ENCODE measurements at regions not wholly inside any gene's neighbourhood (a gene's known extent, or its start where the extent isn't known, plus 50 kb on each side); places are given as distances from the start of the nearest gene placed in this dataset.

DNA sequence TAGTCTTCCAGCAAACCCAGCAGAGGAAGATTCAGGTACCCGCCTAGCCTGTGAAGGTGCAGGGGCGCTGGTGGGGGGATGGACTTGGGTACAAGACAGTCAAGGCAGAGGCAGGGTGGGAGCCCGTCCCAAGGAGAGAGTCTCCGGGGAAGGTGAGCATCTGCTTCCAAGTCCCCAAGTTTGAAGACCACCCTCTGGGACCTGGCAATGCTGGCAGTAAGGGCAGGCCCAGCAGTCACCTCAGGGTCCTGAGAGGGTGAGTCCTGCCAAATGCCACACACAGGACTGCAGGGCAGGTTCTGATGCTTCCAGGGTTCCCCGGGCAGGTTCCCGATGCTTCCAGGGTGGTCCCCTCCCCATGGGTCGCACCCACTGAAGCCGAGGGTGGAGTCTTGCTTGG lies 261.8 kb upstream of the IRX1 start:
- intact Hi-C loops (cut with DNase I): no loop called here
- no peaks in the 10 kb centered on the region for H3K27me3 ChIP-seq
- no peak for ATAC-seq
- TF ChIP-seq, protein P1, sequence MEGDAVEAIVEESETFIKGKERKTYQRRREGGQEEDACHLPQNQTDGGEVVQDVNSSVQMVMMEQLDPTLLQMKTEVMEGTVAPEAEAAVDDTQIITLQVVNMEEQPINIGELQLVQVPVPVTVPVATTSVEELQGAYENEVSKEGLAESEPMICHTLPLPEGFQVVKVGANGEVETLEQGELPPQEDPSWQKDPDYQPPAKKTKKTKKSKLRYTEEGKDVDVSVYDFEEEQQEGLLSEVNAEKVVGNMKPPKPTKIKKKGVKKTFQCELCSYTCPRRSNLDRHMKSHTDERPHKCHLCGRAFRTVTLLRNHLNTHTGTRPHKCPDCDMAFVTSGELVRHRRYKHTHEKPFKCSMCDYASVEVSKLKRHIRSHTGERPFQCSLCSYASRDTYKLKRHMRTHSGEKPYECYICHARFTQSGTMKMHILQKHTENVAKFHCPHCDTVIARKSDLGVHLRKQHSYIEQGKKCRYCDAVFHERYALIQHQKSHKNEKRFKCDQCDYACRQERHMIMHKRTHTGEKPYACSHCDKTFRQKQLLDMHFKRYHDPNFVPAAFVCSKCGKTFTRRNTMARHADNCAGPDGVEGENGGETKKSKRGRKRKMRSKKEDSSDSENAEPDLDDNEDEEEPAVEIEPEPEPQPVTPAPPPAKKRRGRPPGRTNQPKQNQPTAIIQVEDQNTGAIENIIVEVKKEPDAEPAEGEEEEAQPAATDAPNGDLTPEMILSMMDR (IDR thresholded peaks at IDR 0.05): no peak
- H3K9me3 ChIP-seq: no peaks in the 10 kb centered on the region
- no peak overlapping the region for H3K27ac ChIP-seq
- DNase-seq: no peak
- no peaks in the 10 kb centered on the region for H3K4me1 ChIP-seq
- H3K36me3 ChIP-seq: no peaks in the 10 kb centered on the region
- H3K4me3 ChIP-seq: no peak overlapping the region

DNA sequence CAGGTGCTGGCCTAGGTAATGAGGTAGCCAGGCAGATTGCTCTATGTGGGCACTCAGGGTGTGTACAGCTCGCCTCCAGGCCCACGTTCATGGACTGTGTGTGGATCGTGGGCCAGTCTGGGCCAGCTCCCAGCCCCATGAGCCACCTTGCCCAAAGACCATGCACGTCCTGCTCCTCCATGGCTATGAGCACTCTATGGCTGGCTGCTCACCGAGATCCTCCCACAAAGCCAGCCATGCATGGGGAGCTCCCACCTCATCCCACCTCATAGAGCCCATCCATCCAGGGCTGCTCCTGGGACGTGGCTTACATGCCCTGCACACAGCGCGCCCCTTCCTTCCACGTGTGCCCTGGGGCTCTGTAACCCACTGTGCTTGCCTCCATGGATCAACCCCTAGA lies 262.5 kb upstream of the IRX1 start:
- Histone ChIP-seq H3K27ac (no peak overlapping the region), H3K36me3 (no peaks in the 10 kb centered on the region), H3K27me3 (no peaks in the 10 kb centered on the region), H3K4me3 (no peak overlapping the region), H3K4me1 (no peaks in the 10 kb centered on the region), H3K9me3 (no peaks in the 10 kb centered on the region)
- TF ChIP-seq, protein P1 (IDR thresholded peaks at IDR 0.05): no peak
- no peak for DNase-seq
- ATAC-seq: peak; percentile 5
- intact Hi-C loops (cut with DNase I): no loop called here

DNA sequence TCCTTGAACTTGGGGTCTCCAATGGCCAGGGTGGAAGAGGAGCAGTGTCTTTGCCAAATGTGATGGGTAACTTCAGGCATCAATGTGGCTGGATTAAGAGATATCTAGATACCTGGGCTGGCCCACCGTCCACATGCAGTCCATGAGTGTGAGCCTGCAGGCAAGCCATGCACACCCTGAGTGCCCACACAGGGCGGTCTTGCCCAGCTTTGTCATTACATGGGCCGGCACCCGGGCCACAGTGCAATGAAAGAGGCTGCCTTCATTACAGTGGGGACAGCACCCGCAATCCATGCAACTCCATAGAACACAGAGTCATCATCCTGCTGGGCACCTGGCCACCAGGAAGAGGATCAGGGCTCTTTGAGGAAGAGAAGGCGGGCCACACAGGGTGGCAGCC lies 263.8 kb upstream of the IRX1 start:
- ATAC-seq: no peak
- H3K27me3 ChIP-seq: no peaks in the 10 kb centered on the region
- no peak overlapping the region for H3K4me3 ChIP-seq
- no peaks in the 10 kb centered on the region for H3K9me3 ChIP-seq
- H3K27ac ChIP-seq: no peak overlapping the region
- TF ChIP-seq, protein P1 (IDR thresholded peaks at IDR 0.05): no peak
- no peak for DNase-seq
- intact Hi-C loops (cut with DNase I): no loop called here
- no peaks in the 10 kb centered on the region for H3K36me3 ChIP-seq
- H3K4me1 ChIP-seq: no peaks in the 10 kb centered on the region

DNA sequence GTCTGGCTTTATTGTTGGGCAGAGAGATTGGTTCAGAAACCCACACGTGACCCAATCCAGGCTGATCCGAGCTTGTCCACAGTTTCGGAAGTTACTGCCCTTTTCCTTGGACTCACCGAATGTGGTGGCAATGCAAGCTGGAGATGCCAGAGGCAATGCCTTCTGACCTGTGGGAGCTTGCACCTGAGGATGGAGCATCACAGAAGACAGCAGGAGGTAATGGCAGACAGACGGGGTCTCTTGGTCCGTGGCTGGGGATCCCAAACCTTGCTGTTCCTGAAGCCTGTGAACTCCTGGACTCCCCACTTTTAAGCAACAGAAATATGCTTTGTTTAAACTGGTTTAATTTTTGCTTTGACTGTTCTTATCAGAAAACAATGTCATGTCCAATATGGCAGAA lies 265.2 kb upstream of the IRX1 start:
- no peaks in the 10 kb centered on the region for H3K9me3 ChIP-seq
- no peaks in the 10 kb centered on the region for H3K27me3 ChIP-seq
- H3K4me1 ChIP-seq: no peaks in the 10 kb centered on the region
- DNase-seq (no peak), ATAC-seq (no peak)
- H3K27ac ChIP-seq: no peak overlapping the region
- H3K4me3 ChIP-seq: no peak overlapping the region
- TF ChIP-seq, protein P1 (IDR thresholded peaks at IDR 0.05): no peak
- intact Hi-C loops (cut with DNase I): no loop called here
- no peaks in the 10 kb centered on the region for H3K36me3 ChIP-seq

DNA sequence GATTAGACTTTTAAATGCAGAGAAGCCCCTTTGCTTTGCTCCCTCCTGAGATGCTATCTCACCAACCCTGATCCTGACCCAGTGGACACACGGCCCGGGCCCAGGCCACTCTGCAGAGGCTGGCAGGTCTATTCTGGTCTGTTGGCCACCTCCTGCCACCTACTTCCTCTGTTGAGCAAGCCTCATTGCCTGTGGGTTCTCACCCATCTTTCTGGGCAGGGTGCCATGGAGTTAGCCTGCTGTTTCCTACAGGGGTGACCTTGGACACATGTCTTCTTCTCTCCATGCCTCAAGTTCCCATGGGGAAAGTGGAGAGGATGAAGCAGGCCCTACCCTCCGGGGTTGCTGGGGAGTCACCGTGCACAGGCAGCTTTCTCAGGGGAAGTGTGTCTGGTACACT lies 266.2 kb upstream of the IRX1 start:
- no peaks in the 10 kb centered on the region for H3K27me3 ChIP-seq
- TF ChIP-seq, protein P1 (IDR thresholded peaks at IDR 0.05): no peak
- H3K36me3 ChIP-seq: no peaks in the 10 kb centered on the region
- DNase-seq (no peak), ATAC-seq (no peak)
- H3K4me1 ChIP-seq: no peaks in the 10 kb centered on the region
- H3K9me3 ChIP-seq: no peaks in the 10 kb centered on the region
- no peak overlapping the region for H3K27ac ChIP-seq
- intact Hi-C loops (cut with DNase I): no loop called here
- H3K4me3 ChIP-seq: no peak overlapping the region

DNA sequence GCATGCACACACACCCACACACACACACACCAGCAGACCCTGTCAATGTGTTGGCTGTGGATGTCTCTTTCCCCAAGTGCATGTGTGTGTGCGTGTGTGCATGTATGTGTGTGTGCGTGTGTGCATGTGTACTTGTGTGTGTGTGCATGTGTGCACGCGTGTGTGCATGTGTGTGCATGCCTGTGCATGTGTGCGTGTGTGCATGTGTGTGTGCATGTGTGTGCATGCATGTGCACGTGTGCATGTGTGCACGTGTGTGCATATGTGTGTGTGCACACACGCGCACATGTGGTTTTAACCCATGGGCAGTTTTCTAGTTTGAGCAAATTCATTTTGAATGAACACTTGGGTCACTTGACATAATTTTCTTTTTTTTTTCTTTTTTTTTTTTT lies 268.8 kb upstream of the IRX1 start:
- Histone ChIP-seq H3K27ac (no peak overlapping the region), H3K4me3 (no peak overlapping the region), H3K27me3 (no peaks in the 10 kb centered on the region), H3K36me3 (no peaks in the 10 kb centered on the region), H3K9me3 (no peaks in the 10 kb centered on the region), H3K4me1 (no peaks in the 10 kb centered on the region)
- ATAC-seq (no peak), DNase-seq (no peak)
- intact Hi-C loops (cut with DNase I): no loop called here
- TF ChIP-seq, protein P1 (IDR thresholded peaks at IDR 0.05): no peak

All from upper lobe of right lung (tissue), 1 donor.